ENCODE measurements at regions not wholly inside any gene's neighbourhood (a gene's known extent, or its start where the extent isn't known, plus 50 kb on each side); places are given as distances from the start of the nearest gene placed in this dataset.

DNA sequence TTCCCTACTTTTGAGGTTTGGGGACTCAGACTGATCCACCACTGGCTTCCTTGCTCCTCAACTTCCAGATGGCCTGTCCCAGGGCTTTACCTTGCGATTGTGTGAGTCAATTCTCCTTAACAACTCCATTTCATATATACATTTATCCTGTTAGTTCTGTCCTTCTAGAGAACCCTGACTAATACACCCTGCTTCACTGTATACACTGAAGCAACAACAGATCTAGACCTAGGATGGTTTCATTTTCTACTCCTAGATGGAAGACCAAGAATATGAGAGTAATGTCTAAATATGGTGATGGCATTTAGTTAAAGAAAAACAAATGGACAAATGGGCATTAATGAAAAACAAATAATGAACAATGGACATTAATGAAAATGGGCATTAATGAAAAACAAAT is 225.6 kb downstream of the LMBRD1 start:
- Histone ChIP-seq H3K9me3 (replicated peaks; ENCODE audit: control insufficient read depth, insufficient read depth, low read length) (peaks cover 4% of the 10 kb centered on the region), H3K36me3 (ENCODE audit: control insufficient read depth in 2 of 2, extremely low read depth in 1 of 2, insufficient read depth in 2 of 2, low read length in 2 of 2) (no peaks in the 10 kb centered on the region), H3K4me3 (replicated peaks in 1 of 3; ENCODE audit: insufficient read depth in 1 of 3, low read depth in 1 of 3, low read length in 3 of 3) (no peak overlapping the region), H3K9ac (replicated peaks; ENCODE audit: extremely low read depth, insufficient read depth, low read length) (no peak overlapping the region), H3K27me3 (ENCODE audit: control insufficient read depth in 2 of 2, insufficient read depth in 2 of 2, low read length in 2 of 2) (no peaks in the 10 kb centered on the region), H3K4me1 (ENCODE audit: control insufficient read depth, extremely low read depth, insufficient read depth, low read length) (no peaks in the 10 kb centered on the region), H2AFZ (ENCODE audit: low read depth, low read length) (no peak overlapping the region), H3K9me1 (replicated peaks; ENCODE audit: control insufficient read depth, extremely low read depth, insufficient read depth, low read length) (no peaks in the 10 kb centered on the region), H3K27ac (ENCODE audit: insufficient read depth, low read depth, low read length) (no peak overlapping the region), H3K4me2 (ENCODE audit: insufficient read depth, low read length) (no peak overlapping the region), H4K20me1 (replicated peaks; ENCODE audit: control insufficient read depth, extremely low read depth, insufficient read depth, low read length) (no peaks in the 10 kb centered on the region), H3K79me2 (ENCODE audit: control insufficient read depth, insufficient read depth, low read length) (no peaks in the 10 kb centered on the region)
- DNase-seq (ENCODE audit: low read depth, low spot score) (no peak), FAIRE-seq (no peak)
- dilution Hi-C loops (cut with MboI; ENCODE audit: extremely low pct_ligation_motif_present, low sequenced_read_pairs) (no loop called here), intact Hi-C loops (cut with micrococcal nuclease) (no loop called here)
- POLR2A ChIA-PET: no interaction called here
- CTCF ChIA-PET: no interaction called here
- BruUV-seq (replicated peaks): no TSS peak
- TF ChIP-seq, protein P1, sequence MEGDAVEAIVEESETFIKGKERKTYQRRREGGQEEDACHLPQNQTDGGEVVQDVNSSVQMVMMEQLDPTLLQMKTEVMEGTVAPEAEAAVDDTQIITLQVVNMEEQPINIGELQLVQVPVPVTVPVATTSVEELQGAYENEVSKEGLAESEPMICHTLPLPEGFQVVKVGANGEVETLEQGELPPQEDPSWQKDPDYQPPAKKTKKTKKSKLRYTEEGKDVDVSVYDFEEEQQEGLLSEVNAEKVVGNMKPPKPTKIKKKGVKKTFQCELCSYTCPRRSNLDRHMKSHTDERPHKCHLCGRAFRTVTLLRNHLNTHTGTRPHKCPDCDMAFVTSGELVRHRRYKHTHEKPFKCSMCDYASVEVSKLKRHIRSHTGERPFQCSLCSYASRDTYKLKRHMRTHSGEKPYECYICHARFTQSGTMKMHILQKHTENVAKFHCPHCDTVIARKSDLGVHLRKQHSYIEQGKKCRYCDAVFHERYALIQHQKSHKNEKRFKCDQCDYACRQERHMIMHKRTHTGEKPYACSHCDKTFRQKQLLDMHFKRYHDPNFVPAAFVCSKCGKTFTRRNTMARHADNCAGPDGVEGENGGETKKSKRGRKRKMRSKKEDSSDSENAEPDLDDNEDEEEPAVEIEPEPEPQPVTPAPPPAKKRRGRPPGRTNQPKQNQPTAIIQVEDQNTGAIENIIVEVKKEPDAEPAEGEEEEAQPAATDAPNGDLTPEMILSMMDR (IDR thresholded peaks at IDR 0.05; ENCODE audit: extremely low read depth in 1 of 2, insufficient read depth in 1 of 2, low read depth in 1 of 2, low read length in 2 of 2): no peak
- TF ChIP-seq POLR2A (IDR thresholded peaks at IDR 0.05; ENCODE audit: low read depth, low read length): no peak
- no peak for TF ChIP-seq FOS (IDR thresholded peaks at IDR 0.05; ENCODE audit: borderline replicate concordance, insufficient read depth, low read length)
- no peak for TF ChIP-seq GATA2 (IDR thresholded peaks at IDR 0.05; ENCODE audit: insufficient read depth, insufficient read length, low read depth, low read length)
- no peak for TF ChIP-seq POLR2AphosphoS5 (IDR thresholded peaks at IDR 0.05; ENCODE audit: insufficient read depth, low read depth, low read length)
- TF ChIP-seq EZH2 (IDR thresholded peaks at IDR 0.05; ENCODE audit: borderline replicate concordance, low read depth, low read length, severe bottlenecking): no peak
- TF ChIP-seq, protein P2, sequence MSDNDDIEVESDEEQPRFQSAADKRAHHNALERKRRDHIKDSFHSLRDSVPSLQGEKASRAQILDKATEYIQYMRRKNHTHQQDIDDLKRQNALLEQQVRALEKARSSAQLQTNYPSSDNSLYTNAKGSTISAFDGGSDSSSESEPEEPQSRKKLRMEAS (IDR thresholded peaks at IDR 0.05; ENCODE audit: insufficient read depth, insufficient read length): no peak
- no peak for TF ChIP-seq JUN (IDR thresholded peaks at IDR 0.05; ENCODE audit: borderline replicate concordance, insufficient read depth, insufficient read length, low read depth)
- no peak for TF ChIP-seq MYC (IDR thresholded peaks at IDR 0.05; ENCODE audit: low read depth, low read length)
